ENCODE measurements at regions not wholly inside any gene's neighbourhood (a gene's known extent, or its start where the extent isn't known, plus 50 kb on each side); places are given as distances from the start of the nearest gene placed in this dataset.
"Not testable (repeated sequence)": the region's sequence is repeated elsewhere in the genome, so short reads cannot be mapped to it uniquely, and the experiment has no call there.

GRCh38 chr2:105563000-105563719 lies 164.3 kb upstream of the FHL2 start:
- no peak for DNase-seq

- no peak for DNase-seq
These were observed 162.6 kb upstream of the FHL2 start for GRCh38 chr2:105561401-105561800.

- DNase-seq, result no peak
These were observed 161.3 kb upstream of the FHL2 start for GRCh38 chr2:105560157-105560556.

GRCh38 chr2:105557021-105557920 lies 158.4 kb upstream of the FHL2 start:
- no peak for DNase-seq

- no peak for DNase-seq
These were observed 157.5 kb upstream of the FHL2 start for GRCh38 chr2:105556366-105556765.

DNA sequence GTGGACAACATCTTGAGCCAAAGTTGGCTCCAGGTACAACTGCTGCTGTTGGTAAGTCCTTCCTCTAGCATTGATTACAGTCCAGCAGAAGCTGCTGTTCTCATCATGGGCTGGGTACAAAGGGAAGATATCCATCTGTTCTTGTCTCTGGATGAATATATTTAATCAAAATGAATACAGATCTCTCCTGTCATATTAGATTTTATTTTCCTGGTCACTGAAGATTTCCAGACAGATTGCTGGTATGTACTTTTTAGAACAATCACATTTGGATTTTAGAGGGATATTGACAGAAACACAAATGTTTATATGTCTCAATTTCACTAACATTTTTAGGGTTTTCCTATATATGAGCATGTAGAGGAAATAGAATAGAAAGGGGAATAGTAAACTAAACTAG lies 155.4 kb upstream of the FHL2 start:
- DNase-seq, result no peak

DNA sequence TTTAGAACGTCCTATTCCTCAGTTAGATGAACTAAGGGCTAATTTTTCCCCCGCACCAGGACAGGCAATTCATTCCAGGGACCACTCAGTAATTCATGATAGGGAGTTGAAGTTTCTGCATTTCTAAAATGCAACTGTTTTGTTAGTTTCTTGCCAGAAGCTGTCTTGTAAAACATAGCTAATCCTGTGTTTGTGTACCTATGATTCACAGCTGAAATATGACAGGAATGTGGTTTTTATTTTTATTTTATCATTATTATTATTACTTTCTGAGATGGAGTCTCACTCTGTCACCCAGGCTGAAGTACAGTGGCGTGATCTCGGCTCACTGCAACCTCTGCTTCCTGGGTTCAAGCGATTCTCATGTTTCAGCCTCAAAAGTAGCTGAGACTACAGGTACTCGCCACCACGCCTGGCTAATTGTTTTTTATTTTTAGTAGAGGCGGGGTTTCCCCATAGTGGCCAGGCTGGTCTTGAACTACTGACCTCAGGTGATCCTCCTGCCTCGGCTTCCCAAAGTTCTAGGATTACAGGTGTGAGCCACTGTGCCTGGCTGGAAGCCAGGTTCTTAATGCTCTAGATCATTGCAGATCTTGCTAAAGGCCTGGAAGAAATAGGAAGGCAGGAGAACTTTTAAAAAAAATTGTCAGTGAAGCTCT lies 154.8 kb upstream of the FHL2 start:
- no peak for DNase-seq

DNA sequence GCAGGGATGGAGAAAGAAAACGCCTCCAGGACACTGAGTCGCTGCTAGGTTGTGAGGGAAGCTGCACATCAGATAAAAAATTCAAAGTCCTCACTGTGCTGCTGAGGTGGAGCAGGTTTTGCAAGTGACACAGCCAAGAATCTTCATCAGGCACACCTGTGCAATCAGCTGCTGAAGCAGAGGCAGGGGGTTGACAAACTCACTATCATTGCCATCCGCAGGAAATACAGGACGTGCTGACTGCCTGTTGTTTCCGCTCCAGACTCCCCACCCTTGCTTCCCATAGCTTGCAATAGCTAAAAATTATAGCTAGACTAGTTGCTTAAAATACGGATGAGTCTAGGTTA lies 147.8 kb upstream of the FHL2 start:
- DNase-seq, result no peak

DNA sequence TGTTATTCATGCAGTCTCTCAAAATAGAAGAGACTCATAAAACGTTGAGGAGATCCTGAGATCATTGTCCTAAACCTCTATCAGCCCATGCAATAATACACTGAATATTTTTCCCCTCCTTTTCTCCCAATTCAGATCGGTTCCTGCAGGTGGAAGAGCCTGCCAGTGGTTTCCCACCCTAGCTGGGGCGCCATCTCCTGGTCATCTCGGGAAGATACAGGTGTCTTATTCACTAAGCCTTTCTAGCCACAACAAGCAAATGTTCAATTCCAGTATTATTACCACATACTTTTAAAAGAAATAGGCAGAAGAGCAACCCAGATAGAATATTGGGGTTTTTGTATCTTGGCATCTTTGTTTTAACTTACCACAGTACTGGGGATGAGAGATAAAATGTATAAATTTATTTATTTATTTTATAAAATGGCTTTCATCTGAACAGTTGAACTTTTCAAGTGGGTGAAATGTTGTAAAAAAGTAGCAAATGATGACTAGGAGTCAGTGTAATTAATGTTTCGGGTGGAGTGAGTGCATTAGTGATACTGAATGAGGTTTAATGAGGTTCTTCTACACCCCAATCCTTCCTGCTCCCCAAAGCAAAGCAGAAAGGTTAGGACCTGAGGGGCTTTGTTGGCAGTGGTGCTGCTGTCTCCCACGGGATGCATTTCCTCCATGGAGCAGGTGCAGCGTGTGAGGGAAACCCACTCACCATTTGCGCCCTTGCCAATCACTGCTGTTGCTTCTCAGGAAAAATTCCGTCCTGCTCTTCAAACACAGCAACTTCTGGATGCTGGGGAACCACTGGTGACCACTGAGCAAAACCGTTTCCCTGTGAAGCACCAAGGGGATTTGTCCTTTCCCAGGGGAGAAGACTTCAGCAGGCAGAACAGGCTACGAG lies 147.1 kb upstream of the FHL2 start:
- no peak for DNase-seq

- no peak for DNase-seq
These were observed 145.9 kb upstream of the FHL2 start for GRCh38 chr2:105544591-105545377.

GRCh38 chr2:105541189-105542050 lies 142.6 kb upstream of the FHL2 start:
- no peak for DNase-seq

DNA sequence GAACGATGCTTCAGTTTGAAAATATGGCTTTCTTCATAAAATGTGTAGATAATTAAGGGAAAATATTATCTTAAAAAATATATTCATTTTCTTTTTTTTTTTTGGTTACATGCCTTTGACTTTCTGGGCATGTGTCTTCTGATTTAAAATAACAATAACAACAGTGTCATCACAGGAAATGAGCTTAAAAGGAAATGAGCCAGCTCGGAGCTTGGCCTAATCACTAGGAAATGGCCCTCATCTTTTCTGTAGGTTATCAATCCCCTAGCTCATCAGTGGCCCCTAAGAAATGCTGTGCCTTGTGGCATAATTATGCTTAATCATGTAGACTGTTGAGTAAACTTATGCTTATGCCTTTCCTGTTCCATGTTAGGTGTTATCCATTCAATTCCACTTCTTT lies 141.8 kb upstream of the FHL2 start:
- DNase-seq, result no peak

- no peak for DNase-seq
These were observed 140.5 kb upstream of the FHL2 start for GRCh38 chr2:105539331-105539730.

GRCh38 chr2:105538840-105539239 lies 140.0 kb upstream of the FHL2 start:
- no peak for DNase-seq

GRCh38 chr2:105537920-105538319 lies 139.1 kb upstream of the FHL2 start:
- DNase-seq, result no peak

- no peak for DNase-seq
These were observed 138.6 kb upstream of the FHL2 start for GRCh38 chr2:105537466-105537865.

DNA sequence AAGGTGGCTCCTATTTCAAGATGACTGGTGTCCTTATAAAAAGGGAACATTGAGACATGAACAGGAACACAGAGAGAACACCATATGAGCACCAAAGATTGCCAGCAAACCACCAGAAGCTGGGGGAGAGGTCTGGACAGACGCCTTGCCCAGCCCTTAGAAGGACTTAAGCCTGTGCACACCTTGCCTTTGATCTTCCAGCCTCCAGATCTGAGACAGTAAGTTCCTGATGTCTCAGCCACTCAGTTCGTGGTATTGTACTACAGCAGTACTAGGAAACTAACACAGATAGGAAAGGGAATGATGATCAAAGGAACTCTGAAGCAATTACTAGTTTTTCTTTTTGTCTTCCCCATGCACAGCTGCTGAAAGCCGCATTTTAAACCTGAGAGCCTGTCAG lies 137.3 kb upstream of the FHL2 start:
- no peak for DNase-seq

GRCh38 chr2:105529258-105529657 lies 130.4 kb upstream of the FHL2 start:
- not testable (repeated sequence) for DNase-seq

DNA sequence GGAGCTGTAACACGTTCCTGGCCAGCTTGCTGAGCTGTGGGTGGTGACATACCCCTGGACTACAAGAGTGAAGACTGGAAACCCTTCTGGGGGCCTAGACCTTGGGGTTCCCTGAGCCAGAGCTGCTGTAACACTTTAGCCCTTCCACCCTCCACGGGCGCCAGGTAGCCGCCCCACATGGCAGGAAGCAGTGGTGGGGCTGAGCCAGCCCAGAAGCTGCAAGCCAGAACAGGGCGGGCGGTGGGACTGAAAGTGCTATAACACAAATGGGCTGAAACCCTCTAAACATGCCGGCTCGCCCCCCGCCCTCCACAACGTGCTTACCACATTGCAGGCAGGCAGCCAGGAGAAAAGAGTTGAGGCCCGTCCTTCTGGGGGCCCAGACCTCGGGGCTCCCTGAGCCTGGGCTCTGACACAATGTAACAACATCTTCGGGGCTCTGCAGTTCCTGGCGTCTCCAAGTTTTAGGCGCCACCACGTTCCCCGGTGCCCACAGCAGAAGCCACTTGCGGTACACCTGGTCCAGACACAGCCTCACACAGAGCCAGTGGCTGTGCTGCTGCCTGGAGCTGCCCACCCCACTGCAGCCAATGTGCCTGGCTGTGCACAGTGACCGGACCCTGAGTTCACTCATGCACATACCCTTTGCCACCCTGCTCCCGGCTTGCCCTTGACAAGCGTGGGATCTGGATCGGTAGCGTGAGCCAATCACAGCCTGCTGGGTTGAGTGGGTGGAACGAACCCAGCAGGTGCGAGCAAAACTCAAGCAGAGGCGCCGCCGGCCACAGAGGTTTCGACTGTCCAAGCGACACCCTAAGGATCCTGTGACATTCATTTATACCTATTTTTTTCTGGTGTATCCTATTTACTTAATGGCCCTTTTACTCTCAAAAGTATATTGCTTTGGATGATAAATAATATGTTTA lies 127.4 kb upstream of the FHL2 start:
- no peak for DNase-seq

GRCh38 chr2:105525201-105525600 lies 126.3 kb upstream of the FHL2 start:
- DNase-seq, result no peak

All from NCI-H187 (cell line).